ENCODE measurements at regions not wholly inside any gene's neighbourhood (a gene's known extent, or its start where the extent isn't known, plus 50 kb on each side); places are given as distances from the start of the nearest gene placed in this dataset.

- Mint-ChIP-seq H3K27ac (peak overlapping the region; percentile 83), H3K27me3 (no peaks in the 10 kb centered on the region), H3K9me3 (no peaks in the 10 kb centered on the region), H3K4me3 (no peak overlapping the region), H3K4me1 (peaks cover 23% of the 10 kb centered on the region), H3K36me3 (ENCODE audit: low read depth) (no peaks in the 10 kb centered on the region)
- intact Hi-C loops (cut with micrococcal nuclease), result loop anchor here (1.0 to 10.0 kb wide), 3 partner anchors 13 to 134 kb away; no protein-coding TSS in a partner anchor
- DNase-seq, result no peak
These were observed 78.0 kb upstream of the CCDC160 start for GRCh38 chrX:134158821-134159512.

GRCh38 chrX:134161162-134161561 lies 75.8 kb upstream of the CCDC160 start:
- H3K27ac Mint-ChIP-seq, result no peak overlapping the region
- H3K4me3 Mint-ChIP-seq, result peak overlapping the region; percentile 15
- H3K9me3 Mint-ChIP-seq, result no peaks in the 10 kb centered on the region
- H3K27me3 Mint-ChIP-seq, result no peaks in the 10 kb centered on the region
- intact Hi-C loops (cut with micrococcal nuclease), result no loop called here
- no peak for DNase-seq
- peaks cover 20% of the 10 kb centered on the region for H3K4me1 Mint-ChIP-seq
- H3K36me3 Mint-ChIP-seq (ENCODE audit: low read depth), result peaks cover 6% of the 10 kb centered on the region

DNA sequence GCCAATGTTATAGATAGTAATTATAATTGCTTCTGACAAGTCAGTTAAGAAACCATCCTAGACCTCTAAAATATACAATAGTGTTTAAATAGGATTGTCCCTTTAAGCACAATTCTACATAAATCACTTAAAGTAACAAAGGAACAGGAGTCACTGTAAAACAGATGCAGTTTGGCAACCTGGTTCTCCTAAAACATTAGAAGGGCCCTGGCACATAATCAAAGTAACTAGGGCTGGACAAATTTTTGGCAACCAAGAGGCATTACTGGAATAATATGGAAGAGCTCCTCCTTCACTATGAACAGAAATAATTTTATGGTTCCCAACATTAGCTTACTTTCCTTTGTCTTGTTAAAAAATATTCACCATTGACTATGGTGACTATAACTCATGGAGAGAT lies 75.0 kb upstream of the CCDC160 start:
- intact Hi-C loops (cut with micrococcal nuclease), result no loop called here
- H3K9me3 Mint-ChIP-seq, result no peaks in the 10 kb centered on the region
- peaks cover 9% of the 10 kb centered on the region for H3K36me3 Mint-ChIP-seq (ENCODE audit: low read depth)
- H3K4me3 Mint-ChIP-seq, result no peak overlapping the region
- H3K27me3 Mint-ChIP-seq, result no peaks in the 10 kb centered on the region
- DNase-seq, result no peak
- peaks cover 20% of the 10 kb centered on the region for H3K4me1 Mint-ChIP-seq
- H3K27ac Mint-ChIP-seq, result no peak overlapping the region

DNA sequence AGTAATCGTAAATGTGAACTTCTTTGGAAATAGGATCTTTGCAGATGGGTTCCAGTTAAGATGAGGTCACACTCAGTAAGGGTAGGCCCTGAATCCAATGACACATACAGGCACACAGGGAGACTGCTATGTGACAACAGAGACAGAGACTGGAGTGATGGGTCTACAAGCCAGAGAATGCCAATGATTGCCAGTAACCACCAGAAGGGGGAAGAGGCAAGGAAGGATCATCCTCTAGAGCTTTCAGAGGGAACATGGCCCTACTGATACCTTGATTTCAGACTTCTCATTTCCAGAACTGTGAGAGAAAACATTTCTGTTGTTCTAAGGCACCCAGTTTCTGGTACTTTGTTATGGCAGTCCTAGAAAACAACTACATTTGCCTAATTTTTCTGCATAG lies 73.1 kb upstream of the CCDC160 start:
- H3K36me3 Mint-ChIP-seq (ENCODE audit: low read depth), result peaks cover 16% of the 10 kb centered on the region
- no peaks in the 10 kb centered on the region for H3K9me3 Mint-ChIP-seq
- H3K27ac Mint-ChIP-seq, result no peak overlapping the region
- no peaks in the 10 kb centered on the region for H3K27me3 Mint-ChIP-seq
- H3K4me3 Mint-ChIP-seq, result no peak overlapping the region
- intact Hi-C loops (cut with micrococcal nuclease), result no loop called here
- peaks cover 23% of the 10 kb centered on the region for H3K4me1 Mint-ChIP-seq
- no peak for DNase-seq

GRCh38 chrX:134167591-134168203 lies 69.3 kb upstream of the CCDC160 start:
- Mint-ChIP-seq H3K4me3 (peak overlapping the region; percentile 2), H3K36me3 (ENCODE audit: low read depth) (peaks cover 40% of the 10 kb centered on the region), H3K9me3 (peaks cover 4% of the 10 kb centered on the region), H3K27me3 (no peaks in the 10 kb centered on the region), H3K27ac (peak overlapping the region; percentile 4), H3K4me1 (peaks cover 16% of the 10 kb centered on the region)
- DNase-seq, result no peak
- intact Hi-C loops (cut with micrococcal nuclease), result no loop called here

DNA sequence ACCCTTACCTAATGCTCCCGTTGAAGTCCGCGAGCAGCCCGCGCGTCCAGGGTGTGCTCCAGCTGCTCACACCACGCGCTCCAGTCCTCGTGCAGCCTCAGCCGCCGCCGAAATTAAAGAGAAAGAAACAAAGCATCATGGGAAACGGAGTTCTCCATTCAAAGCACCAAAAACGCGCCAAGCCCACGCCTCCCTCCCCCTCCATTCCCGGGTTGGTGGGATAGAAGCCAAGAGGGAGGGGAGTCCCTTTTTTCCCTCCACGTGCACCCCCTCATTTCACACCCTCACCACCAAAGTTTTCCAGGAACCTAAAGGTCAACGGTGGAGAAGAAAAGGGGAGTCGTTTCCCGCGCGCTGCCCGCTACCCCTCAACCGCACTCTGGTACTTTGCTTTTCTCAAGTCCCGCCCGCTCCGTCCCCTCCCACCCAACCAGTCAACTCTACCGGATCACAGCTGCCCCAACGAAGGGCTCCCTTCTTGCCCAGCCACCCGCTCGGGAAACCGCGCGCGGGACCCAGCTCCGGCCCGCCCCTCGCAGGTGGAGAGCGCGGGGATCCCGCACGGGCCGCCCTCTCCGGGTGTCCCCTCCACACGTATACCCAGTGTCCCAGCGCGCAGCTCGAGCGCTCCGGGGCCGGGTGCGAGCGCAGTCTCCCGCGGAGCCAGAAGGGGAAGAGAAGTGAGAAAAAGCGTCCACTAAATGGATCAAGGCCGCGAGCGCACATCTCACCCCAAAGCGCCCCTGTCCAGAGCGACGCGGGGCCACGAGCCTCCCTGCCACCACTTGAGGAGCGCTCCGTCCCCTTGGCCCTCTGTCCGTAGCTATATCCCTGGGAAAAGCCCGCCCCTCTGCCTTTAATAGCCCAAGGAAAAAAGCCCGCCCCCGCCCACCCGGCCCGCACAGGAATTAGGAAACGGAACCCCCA lies 65.1 kb upstream of the CCDC160 start:
- intact Hi-C loops (cut with micrococcal nuclease), result loop anchor here (1.0 to 10.0 kb wide), 6 partner anchors 13 to 1350 kb away; partner anchors contain the start of genes HPRT1 and INTS6L
- peak overlapping the region; percentile 98 for H3K27ac Mint-ChIP-seq
- H3K36me3 Mint-ChIP-seq (ENCODE audit: low read depth), result peaks cover 32% of the 10 kb centered on the region

DNA sequence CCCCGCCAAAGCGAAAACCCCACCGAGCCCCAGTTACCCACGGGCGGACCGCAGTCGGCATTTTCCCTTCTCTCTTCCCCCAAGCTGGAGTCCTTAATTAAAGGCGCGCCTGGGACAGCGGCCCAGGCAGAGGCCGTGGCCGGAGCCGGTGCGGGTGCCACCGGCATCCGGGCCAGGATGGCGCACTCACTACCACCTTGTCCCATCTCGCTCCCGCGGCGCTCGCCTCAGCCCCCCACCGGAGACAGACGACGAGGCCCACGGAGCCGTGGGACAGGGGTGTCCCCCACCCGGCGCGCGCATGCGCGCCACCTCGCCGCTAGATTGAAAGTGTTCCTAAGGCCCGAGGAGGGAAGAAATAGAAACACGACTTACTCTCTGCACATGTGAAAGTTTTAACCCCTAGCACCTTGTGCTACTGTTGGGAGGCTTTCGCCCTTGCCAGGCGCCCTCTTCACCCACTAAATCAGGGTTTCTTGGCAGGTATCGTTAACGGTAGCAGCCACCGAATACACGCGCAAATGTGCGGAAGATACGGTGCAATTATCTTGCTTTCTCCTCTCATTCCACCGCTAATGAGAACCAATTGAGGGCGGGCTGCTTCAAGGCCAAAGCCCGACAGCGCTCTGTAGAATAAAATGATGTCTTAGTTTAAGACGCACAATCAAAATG lies 64.3 kb upstream of the CCDC160 start:
- Mint-ChIP-seq H3K27ac (peak overlapping the region; percentile 98), H3K9me3 (peaks cover 4% of the 10 kb centered on the region), H3K36me3 (ENCODE audit: low read depth) (peaks cover 28% of the 10 kb centered on the region), H3K4me1 (peaks cover 18% of the 10 kb centered on the region), H3K27me3 (peaks cover 6% of the 10 kb centered on the region), H3K4me3 (peak overlapping the region; percentile 98)
- DNase-seq, result peak; percentile 81
- intact Hi-C loops (cut with micrococcal nuclease), result loop anchor here (1.0 to 10.0 kb wide), 6 partner anchors 13 to 1350 kb away; partner anchors contain the start of genes HPRT1 and INTS6L

More for the DNA sequence above, 65.1 kb upstream of the CCDC160 start:
- H3K4me1 Mint-ChIP-seq, result peaks cover 19% of the 10 kb centered on the region
- peaks cover 4% of the 10 kb centered on the region for H3K9me3 Mint-ChIP-seq
- peak overlapping the region; percentile 98 for H3K4me3 Mint-ChIP-seq
- DNase-seq, result peak; percentile 84
- H3K27me3 Mint-ChIP-seq, result peaks cover 2% of the 10 kb centered on the region

DNA sequence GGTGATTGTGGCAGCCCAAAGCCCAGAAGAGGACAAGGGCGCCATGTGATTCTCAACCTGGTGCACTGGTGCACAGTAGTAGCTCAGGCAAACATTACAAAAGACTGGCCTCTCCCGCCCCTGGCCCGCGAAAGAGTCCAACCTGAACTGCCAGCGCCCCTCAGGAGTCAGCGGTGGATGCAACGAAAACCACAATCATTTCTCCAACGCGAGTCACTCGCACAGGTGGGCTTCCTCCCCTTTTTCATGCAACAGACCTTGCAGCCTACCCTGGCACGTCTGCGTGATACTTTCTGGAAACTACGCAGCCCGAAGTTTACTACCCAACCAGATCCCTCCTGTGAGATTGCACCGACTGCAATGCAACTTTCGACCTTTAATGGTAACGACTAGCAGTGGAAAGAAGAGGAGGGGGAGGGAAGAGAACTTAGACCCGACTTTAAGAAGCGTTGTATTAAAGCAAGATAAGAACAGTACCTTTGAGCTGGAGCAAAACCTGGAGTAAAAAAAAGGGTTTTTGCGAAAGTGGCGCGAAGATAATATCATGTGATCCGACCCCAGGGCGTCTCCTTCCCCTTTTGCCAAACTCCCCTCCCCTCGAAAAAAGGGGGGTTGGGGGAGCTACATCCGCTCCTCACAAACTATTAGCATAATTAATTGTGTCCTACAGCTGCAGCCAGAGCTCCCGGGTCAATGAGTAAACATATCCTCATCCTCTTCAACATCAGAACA lies 63.3 kb upstream of the CCDC160 start:
- Mint-ChIP-seq H3K9me3 (peaks cover 4% of the 10 kb centered on the region), H3K36me3 (ENCODE audit: low read depth) (peaks cover 25% of the 10 kb centered on the region), H3K27me3 (peaks cover 6% of the 10 kb centered on the region), H3K4me3 (peak overlapping the region; percentile 98), H3K27ac (peak overlapping the region; percentile 98), H3K4me1 (peaks cover 16% of the 10 kb centered on the region)
- peak; percentile 71 for DNase-seq
- intact Hi-C loops (cut with micrococcal nuclease), result loop anchor here (5.0 to 10.0 kb wide), 3 partner anchors 289 to 1349 kb away; partner anchors contain the start of genes HPRT1 and INTS6L

GRCh38 chrX:134174273-134174660 lies 62.7 kb upstream of the CCDC160 start:
- Mint-ChIP-seq H3K27me3 (peaks cover 6% of the 10 kb centered on the region), H3K36me3 (ENCODE audit: low read depth) (peaks cover 23% of the 10 kb centered on the region), H3K9me3 (peaks cover 4% of the 10 kb centered on the region), H3K4me1 (peaks cover 15% of the 10 kb centered on the region), H3K4me3 (peak overlapping the region; percentile 98), H3K27ac (peak overlapping the region; percentile 98)
- intact Hi-C loops (cut with micrococcal nuclease), result loop anchor here (5.0 to 10.0 kb wide), 3 partner anchors 288 to 1348 kb away; partner anchors contain the start of genes HPRT1 and INTS6L
- no peak for DNase-seq

DNA sequence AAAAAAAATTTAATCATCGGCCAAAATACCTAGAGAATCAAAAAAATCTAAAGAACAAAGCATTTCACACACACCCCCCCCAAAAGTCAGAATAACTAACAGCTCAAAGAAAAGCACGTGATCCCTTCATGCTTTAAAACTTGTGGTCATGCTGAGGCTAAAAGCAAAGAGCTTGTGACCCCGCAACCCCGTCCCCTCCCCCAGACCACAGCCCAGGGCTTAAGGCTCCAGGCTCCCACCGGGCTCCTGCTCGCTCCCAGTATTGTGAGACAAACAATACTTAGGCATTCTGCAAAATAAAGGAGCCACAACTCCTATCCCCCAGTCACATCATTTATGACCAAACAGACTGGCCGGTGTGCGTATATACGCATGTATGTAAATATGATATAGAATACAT lies 62.1 kb upstream of the CCDC160 start:
- H3K4me1 Mint-ChIP-seq, result peaks cover 12% of the 10 kb centered on the region
- peak overlapping the region; percentile 34 for H3K4me3 Mint-ChIP-seq

GRCh38 chrX:134177527-134177926 lies 59.5 kb upstream of the CCDC160 start:
- no peak for DNase-seq
- Mint-ChIP-seq H3K4me1 (peaks cover 12% of the 10 kb centered on the region), H3K4me3 (no peak overlapping the region), H3K9me3 (no peaks in the 10 kb centered on the region), H3K27ac (no peak overlapping the region), H3K27me3 (peaks cover 10% of the 10 kb centered on the region), H3K36me3 (ENCODE audit: low read depth) (peaks cover 1% of the 10 kb centered on the region)
- intact Hi-C loops (cut with micrococcal nuclease), result loop anchor here (10.0 kb wide), 1 partner anchor 627 kb away; a partner anchor contains a TSS

More for the DNA sequence above, 62.1 kb upstream of the CCDC160 start:
- H3K9me3 Mint-ChIP-seq, result peaks cover 4% of the 10 kb centered on the region
- no peak overlapping the region for H3K27ac Mint-ChIP-seq
- H3K36me3 Mint-ChIP-seq (ENCODE audit: low read depth), result peaks cover 18% of the 10 kb centered on the region
- no peak for DNase-seq
- H3K27me3 Mint-ChIP-seq, result peaks cover 6% of the 10 kb centered on the region
- intact Hi-C loops (cut with micrococcal nuclease), result loop anchor here (5.0 to 10.0 kb wide), 3 partner anchors 287 to 1347 kb away; partner anchors contain the start of genes HPRT1 and INTS6L

DNA sequence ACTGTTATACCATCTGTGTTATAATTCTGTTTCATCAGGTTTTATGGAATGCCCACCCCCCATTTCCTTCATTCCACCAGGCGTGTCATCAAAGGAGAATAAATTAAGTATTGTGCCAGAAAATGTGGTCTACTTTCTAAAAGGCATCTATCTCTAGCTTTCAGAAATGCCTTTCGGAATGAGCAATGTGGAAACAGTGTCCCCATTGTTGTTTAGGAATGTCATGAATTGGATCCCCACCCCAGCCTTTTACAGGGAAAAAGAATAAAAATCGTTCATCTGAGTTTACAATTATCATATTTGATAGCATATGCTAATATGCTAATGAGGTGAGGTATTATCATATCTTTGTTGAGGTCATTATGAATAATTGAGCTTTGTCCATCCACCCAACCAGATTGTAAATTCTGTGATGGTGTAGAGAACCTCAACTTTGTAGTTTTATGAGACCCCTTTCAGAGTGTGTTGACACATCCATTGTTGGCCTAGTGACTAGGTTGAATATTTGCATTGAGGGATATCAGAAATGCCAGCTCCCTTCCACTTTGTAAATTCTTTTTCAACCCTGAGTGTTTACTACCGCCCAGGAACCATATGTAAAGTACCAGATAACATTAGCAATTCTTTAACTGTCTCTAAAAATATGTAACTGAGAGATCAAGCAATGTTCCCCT lies 56.2 kb upstream of the CCDC160 start:
- H3K4me3 Mint-ChIP-seq, result no peak overlapping the region
- H3K36me3 Mint-ChIP-seq (ENCODE audit: low read depth), result peaks cover 1% of the 10 kb centered on the region
- no peaks in the 10 kb centered on the region for H3K9me3 Mint-ChIP-seq
- DNase-seq, result no peak
- H3K27me3 Mint-ChIP-seq, result peaks cover 7% of the 10 kb centered on the region
- intact Hi-C loops (cut with micrococcal nuclease), result no loop called here
- H3K27ac Mint-ChIP-seq, result no peak overlapping the region
- peaks cover 15% of the 10 kb centered on the region for H3K4me1 Mint-ChIP-seq
